T-cell (primary cell): ENCODE measurements at regions not wholly inside any gene's neighbourhood (a gene's known extent, or its start where the extent isn't known, plus 50 kb on each side); places are given as distances from the start of the nearest gene placed in this dataset.

Source experiments
- ATAC-seq, 4 experiments: fragments of 200-7000 bp in 3 of 4; fragments of 150-1000 bp in 1 of 4; cut with Tn5 transposase; replicated peaks in 1 of 4; 1 replicate in 3 of 4; 2 replicates in 1 of 4; pipeline ENCODE4 v1.10.0; 2021; ENCODE audit warnings: moderate library complexity in 3 of 4, mild to moderate bottlenecking in 2 of 4, moderate number of reproducible peaks in 1 of 4
- CTCF ChIA-PET, 2 donors: fragments of 300-600 bp; sonication (Branson Sonifier 250); formaldehyde crosslinking; loops; one replicate each; lab custom pipeline; 2022; ENCODE audit warnings: antibody characterized with exemption in 2 of 2; lab: Charles Lee
- POLR2A ChIA-PET, 2 donors: fragments of 300-600 bp; sonication (Branson Sonifier 250); formaldehyde crosslinking; loops; one replicate each; lab custom pipeline; 2022; ENCODE audit warnings: antibody characterized with exemption in 2 of 2; lab: Charles Lee
- DNase-seq, 35 experiments: peaks; one replicate each; pipeline versions ENCODE4 v3.0.0 to v3.0.0-alpha.2; 2013 to 2023
- H3K27ac ChIP-seq: one replicate; pipeline ENCODE4 v1.5.1; 2013; ENCODE audit warnings: low read length
- H3K27me3 ChIP-seq, 2 experiments: replicated peaks in 1 of 2; 1 replicate in 1 of 2; 2 replicates in 1 of 2; pipeline versions ENCODE4 v1.6.1 to v1.7.0; 2013; ENCODE audit warnings: low read length in 1 of 2, mixed read lengths in 1 of 2; ENCODE audit not compliant: control insufficient read depth in 2 of 2, insufficient read depth in 2 of 2; ENCODE audit errors: extremely low read depth in 1 of 2
- H3K36me3 ChIP-seq, 2 donors: 1 replicate in 1 of 2; 2 replicates in 1 of 2; pipeline versions ENCODE4 v1.6.1 to v1.7.0; 2013; ENCODE audit warnings: low read length in 1 of 2; ENCODE audit not compliant: control insufficient read depth in 2 of 2, insufficient read depth in 1 of 2; ENCODE audit errors: extremely low read depth in 1 of 2
- H3K4me1 ChIP-seq, 2 experiments: 1 replicate in 1 of 2; 2 replicates in 1 of 2; pipeline versions ENCODE4 v1.6.1 to v1.7.0; 2013; ENCODE audit warnings: low read length in 2 of 2, mixed read lengths in 1 of 2; ENCODE audit not compliant: insufficient read depth in 2 of 2, control insufficient read depth in 1 of 2; ENCODE audit errors: extremely low read depth in 1 of 2
- H3K4me3 ChIP-seq, 2 donors: 1 replicate in 1 of 2; 2 replicates in 1 of 2; pipeline versions ENCODE4 v1.5.1 to v1.7.0; 2013; ENCODE audit warnings: mild to moderate bottlenecking in 2 of 2, low read length in 1 of 2, moderate library complexity in 1 of 2; ENCODE audit not compliant: control insufficient read depth in 1 of 2; ENCODE audit errors: extremely low read depth in 1 of 2
- H3K9me3 ChIP-seq: 2 replicates; pipeline ENCODE4 v1.7.0; 2013
- H3K27ac Mint-ChIP-seq, 2 donors: one replicate each; pipeline ENCODE4 v1.8.0; 2020 to 2021; ENCODE audit warnings: mild to moderate bottlenecking in 2 of 2, mixed read lengths in 2 of 2
- H3K27me3 Mint-ChIP-seq, 2 donors: one replicate each; pipeline ENCODE4 v1.8.0; 2021 to 2022; ENCODE audit warnings: mixed read lengths in 2 of 2
- H3K36me3 Mint-ChIP-seq: one replicate; pipeline ENCODE4 v1.8.0; 2021; ENCODE audit warnings: mixed read lengths
- H3K4me1 Mint-ChIP-seq, 3 donors: one replicate each; pipeline ENCODE4 v1.8.0; 2020 to 2022; ENCODE audit warnings: mixed read lengths in 3 of 3, mild to moderate bottlenecking in 1 of 3
- H3K4me3 Mint-ChIP-seq, 3 donors: one replicate each; pipeline ENCODE4 v1.8.0; 2020 to 2022; ENCODE audit warnings: mild to moderate bottlenecking in 3 of 3, mixed read lengths in 3 of 3, moderate library complexity in 3 of 3
- H3K9me3 Mint-ChIP-seq, 3 donors: one replicate each; pipeline ENCODE4 v1.8.0; 2020 to 2022; ENCODE audit warnings: mixed read lengths in 3 of 3
- WGBS: methylation state at CpG from one replicate; pipeline ENCODE4 v1.1.5; 2013; ENCODE audit warnings: missing lambda C conversion rate; ENCODE audit not compliant: insufficient coverage; 5-methylcytosine and 5-hydroxymethylcytosine counted together

GRCh38 chr6:137708481-137708880 lies 158.6 kb upstream of the TNFAIP3 start:
- Histone ChIP-seq H3K27me3 (no peaks in the 10 kb centered on the region), H3K27ac (peak overlapping the region; percentile 90), H3K36me3 (no peaks in the 10 kb centered on the region), H3K9me3 (no peaks in the 10 kb centered on the region), H3K4me1 (peaks cover 19 to 48% of the 10 kb centered on the region in 2 experiments), H3K4me3 (no peak overlapping the region)
- peaks cover 46 to 68% (median 57%) of the 10 kb centered on the region in 3 donors for H3K4me1 Mint-ChIP-seq
- peaks cover 2 to 8% (median 6%) of the 10 kb centered on the region in 3 donors for H3K9me3 Mint-ChIP-seq
- H3K36me3 Mint-ChIP-seq, result peaks cover 3% of the 10 kb centered on the region
- H3K4me3 Mint-ChIP-seq, result peak overlapping the region; percentile 44 to 71 (median 55)
- WGBS, result no CpG with 5 or more reads among the region's 1 CpG
- DNase-seq (peak in 1 of 35 experiments; percentile 46), ATAC-seq (peak in 3 of 4 experiments; percentile 7 to 15 (median 8))
- CTCF ChIA-PET, result interaction anchor here (0.7 to 2.0 kb wide), 28 partner anchors 8 to 747 kb away, joined by 3 to 52 read pairs (median 4); partner anchors contain the start of gene TNFAIP3 (in 1 of the 2)
- POLR2A ChIA-PET, result interaction anchor here (0.5 to 2.4 kb wide), 22 partner anchors 8 to 294 kb away, joined by 3 to 86 read pairs (median 5); partner anchors contain the start of gene TNFAIP3 (in 1 of the 2)
- peak overlapping the region; percentile 96 to 98 for H3K27ac Mint-ChIP-seq
- no peaks in the 10 kb centered on the region for H3K27me3 Mint-ChIP-seq

DNA sequence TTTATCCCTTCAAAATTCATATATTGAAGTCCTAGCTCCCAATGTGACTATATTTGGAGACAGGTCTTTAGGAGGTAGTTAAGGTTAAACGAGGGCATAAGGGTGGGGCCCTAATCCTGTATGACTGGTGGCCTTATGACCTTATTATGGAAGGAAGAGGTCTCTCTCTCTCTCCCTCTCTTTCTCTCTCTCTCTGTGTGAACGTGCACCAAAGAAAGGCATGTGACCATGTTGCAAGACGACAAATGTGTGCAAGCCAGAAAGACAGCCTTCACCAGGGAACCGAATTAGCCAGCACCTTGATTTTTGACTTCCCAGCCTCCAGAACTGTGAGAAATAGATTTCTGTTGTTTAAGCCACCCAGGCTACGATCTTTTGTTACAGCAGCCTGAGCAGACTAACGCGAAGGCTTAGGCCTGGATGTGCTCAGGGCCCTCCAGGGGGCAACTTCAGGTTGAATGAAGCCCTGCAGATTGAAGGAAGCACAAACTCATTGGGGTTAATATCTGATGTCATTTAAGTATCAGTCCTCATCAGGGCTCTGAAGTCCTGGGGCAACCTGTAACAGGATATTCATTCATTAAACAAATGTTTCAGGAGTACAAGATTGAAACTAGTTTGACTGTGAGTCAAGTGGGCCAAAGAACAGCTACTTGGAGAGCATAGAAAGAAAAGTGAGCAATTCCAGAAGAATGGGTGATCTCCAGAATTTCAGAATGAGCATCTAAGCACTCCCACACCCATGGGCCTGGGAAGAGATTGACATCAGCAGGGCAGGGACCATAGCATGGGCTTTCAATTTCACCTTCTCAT lies 157.4 kb upstream of the TNFAIP3 start:
- no peak for ATAC-seq
- H3K27ac ChIP-seq, result peak overlapping the region; percentile 90
- H3K27me3 ChIP-seq, result no peaks in the 10 kb centered on the region
- peak overlapping the region in 1 of 3 donors; percentile 28 for H3K4me3 Mint-ChIP-seq
- no peaks in the 10 kb centered on the region for H3K36me3 ChIP-seq
- ChIA-PET POLR2A (interaction anchor here (0.6 to 2.4 kb wide), 9 partner anchors 7 to 167 kb away, joined by 3 to 86 read pairs (median 7); partner anchors contain the start of gene TNFAIP3 (in 1 of the 2)), CTCF (interaction anchor here (0.9 to 2.0 kb wide), 7 partner anchors 8 to 266 kb away, joined by 3 to 52 read pairs (median 16); partner anchors contain the start of gene TNFAIP3 (in 1 of the 2))
- H3K9me3 ChIP-seq, result no peaks in the 10 kb centered on the region
- no peak overlapping the region for H3K4me3 ChIP-seq
- peaks cover 57 to 78% (median 65%) of the 10 kb centered on the region in 3 donors for H3K4me1 Mint-ChIP-seq
- DNase-seq, result peak in 2 of 35 experiments; percentile 19 to 33
- H3K4me1 ChIP-seq, result peaks cover 19 to 48% of the 10 kb centered on the region in 2 experiments
- 90% methylated on average over 5 of the region's 7 CpGs for WGBS
- peaks cover 3% of the 10 kb centered on the region for H3K36me3 Mint-ChIP-seq
- peaks cover 2 to 17% (median 6%) of the 10 kb centered on the region in 3 donors for H3K9me3 Mint-ChIP-seq
- H3K27ac Mint-ChIP-seq, result peak overlapping the region; percentile 96 to 98
- no peaks in the 10 kb centered on the region for H3K27me3 Mint-ChIP-seq

DNA sequence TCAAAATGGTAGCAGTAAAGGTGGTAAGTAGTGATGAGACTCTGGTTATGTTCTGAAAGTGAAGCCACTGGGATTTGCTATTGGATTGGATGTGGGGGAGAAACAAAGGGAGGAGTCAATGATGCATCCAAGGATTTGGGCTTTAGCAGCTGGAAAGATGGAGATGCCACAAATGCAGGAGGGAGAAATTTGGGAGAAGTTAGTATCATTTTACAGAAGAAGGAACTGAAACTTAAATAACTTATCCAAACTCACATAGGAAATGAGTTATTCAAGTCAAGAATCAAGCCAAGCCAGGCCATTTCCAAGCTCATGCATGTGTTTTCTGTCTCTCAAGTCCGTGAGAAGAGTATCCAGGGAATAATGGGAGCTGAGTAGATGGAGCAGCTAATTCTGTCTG lies 155.1 kb upstream of the TNFAIP3 start:
- Histone ChIP-seq H3K4me3 (no peak overlapping the region), H3K36me3 (no peaks in the 10 kb centered on the region), H3K27ac (no peak overlapping the region), H3K27me3 (no peaks in the 10 kb centered on the region), H3K9me3 (no peaks in the 10 kb centered on the region), H3K4me1 (peaks cover 31 to 43% of the 10 kb centered on the region in 2 experiments)
- no CpG with 5 or more reads among the region's 1 CpG for WGBS
- ATAC-seq, result no peak
- DNase-seq, result no peak
- H3K27ac Mint-ChIP-seq, result peak overlapping the region in 1 of 2 donors; percentile 10
- H3K9me3 Mint-ChIP-seq, result peaks cover 2 to 17% (median 8%) of the 10 kb centered on the region in 3 donors
- POLR2A ChIA-PET, result interaction anchor here (0.6 to 1.3 kb wide), 4 partner anchors 150 to 159 kb away, joined by 3 to 4 read pairs (median 3); no protein-coding TSS in a partner anchor
- peaks cover 3% of the 10 kb centered on the region for H3K36me3 Mint-ChIP-seq
- no peak overlapping the region for H3K4me3 Mint-ChIP-seq
- no peaks in the 10 kb centered on the region for H3K27me3 Mint-ChIP-seq
- H3K4me1 Mint-ChIP-seq, result peaks cover 66 to 82% (median 71%) of the 10 kb centered on the region in 3 donors
- CTCF ChIA-PET, result interaction anchor here (0.7 to 1.9 kb wide), 5 partner anchors 16 to 222 kb away, joined by 3 to 5 read pairs (median 3); partner anchors contain the start of gene TNFAIP3 (in 1 of the 2)

DNA sequence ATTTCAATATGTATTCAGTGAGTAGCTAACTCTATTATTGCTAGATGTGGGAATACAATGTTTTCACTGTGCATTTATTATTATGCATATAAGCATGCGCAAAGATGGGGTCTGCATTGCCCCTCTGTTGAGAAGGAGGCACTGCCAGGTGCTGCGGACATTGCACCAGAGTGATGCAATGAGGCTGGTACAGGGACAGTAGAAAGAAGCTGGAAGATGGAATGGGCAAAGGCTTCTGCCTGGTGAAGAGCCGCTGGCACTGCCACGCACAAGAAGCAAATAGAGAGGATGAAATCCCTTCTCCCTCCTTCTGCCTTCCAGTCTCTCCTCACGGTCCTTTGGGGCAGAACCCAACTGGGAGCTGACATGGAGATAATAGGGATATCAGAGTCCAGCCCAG lies 154.5 kb upstream of the TNFAIP3 start:
- no peaks in the 10 kb centered on the region for H3K9me3 ChIP-seq
- no peaks in the 10 kb centered on the region for H3K27me3 Mint-ChIP-seq
- H3K27me3 ChIP-seq, result no peaks in the 10 kb centered on the region
- H3K4me1 ChIP-seq, result peaks cover 35 to 43% of the 10 kb centered on the region in 2 experiments
- peaks cover 67 to 82% (median 72%) of the 10 kb centered on the region in 3 donors for H3K4me1 Mint-ChIP-seq
- peaks cover 3% of the 10 kb centered on the region for H3K36me3 Mint-ChIP-seq
- DNase-seq, result no peak
- ATAC-seq, result no peak
- H3K27ac ChIP-seq, result no peak overlapping the region
- H3K27ac Mint-ChIP-seq, result peak overlapping the region in 1 of 2 donors; percentile 33
- peaks cover 2 to 17% (median 8%) of the 10 kb centered on the region in 3 donors for H3K9me3 Mint-ChIP-seq
- POLR2A ChIA-PET, result interaction anchor here (0.9 to 1.3 kb wide), 4 partner anchors 106 to 159 kb away, joined by 3 to 4 read pairs (median 3); no protein-coding TSS in a partner anchor
- CTCF ChIA-PET, result interaction anchor here (0.7 to 1.9 kb wide), 2 partner anchors 15 to 154 kb away, joined by 3 to 5 read pairs; partner anchors contain the start of gene TNFAIP3 (in 1 of the 2)
- 100% methylated on average over 1 of the region's 5 CpGs for WGBS
- no peak overlapping the region for H3K4me3 ChIP-seq
- H3K36me3 ChIP-seq, result no peaks in the 10 kb centered on the region
- no peak overlapping the region for H3K4me3 Mint-ChIP-seq

GRCh38 chr6:137715589-137716045 lies 151.4 kb upstream of the TNFAIP3 start:
- H3K4me3 ChIP-seq, result no peak overlapping the region
- no peaks in the 10 kb centered on the region for H3K36me3 Mint-ChIP-seq
- H3K27me3 Mint-ChIP-seq, result no peaks in the 10 kb centered on the region
- H3K27me3 ChIP-seq, result no peaks in the 10 kb centered on the region
- ChIA-PET CTCF (interaction anchor here in 1 of 2 donors (0.6 to 2.8 kb wide), 11 partner anchors 8 to 260 kb away, joined by 3 to 24 read pairs (median 7); partner anchors contain the start of gene TNFAIP3), POLR2A (interaction anchor here (0.5 to 3.7 kb wide), 19 partner anchors 7 to 234 kb away, joined by 3 to 171 read pairs (median 6); partner anchors contain the start of gene TNFAIP3 (in 1 of the 2))
- H3K9me3 ChIP-seq, result no peaks in the 10 kb centered on the region
- H3K4me1 Mint-ChIP-seq, result peaks cover 52 to 69% (median 52%) of the 10 kb centered on the region in 3 donors
- DNase-seq (peak in 23 of 35 experiments; percentile 17 to 91 (median 40)), ATAC-seq (peak; percentile 88 to 93 (median 90))
- peaks cover 25 to 26% of the 10 kb centered on the region in 2 experiments for H3K4me1 ChIP-seq
- no peaks in the 10 kb centered on the region for H3K36me3 ChIP-seq
- WGBS, result 80% methylated on average over 1 of the region's 4 CpGs
- H3K27ac Mint-ChIP-seq, result peak overlapping the region; percentile 83 to 95
- peak overlapping the region; percentile 91 for H3K27ac ChIP-seq
- H3K4me3 Mint-ChIP-seq, result peak overlapping the region in 2 of 3 donors; percentile 25 to 47
- peaks cover 0 to 17% (median 2%) of the 10 kb centered on the region in 3 donors for H3K9me3 Mint-ChIP-seq
